ENCODE measurements at regions not wholly inside any gene's neighbourhood (a gene's known extent, or its start where the extent isn't known, plus 50 kb on each side); places are given as distances from the start of the nearest gene placed in this dataset.
A peak's percentile ranks its signal among the peaks of the same experiment; 100 is the strongest.

DNA sequence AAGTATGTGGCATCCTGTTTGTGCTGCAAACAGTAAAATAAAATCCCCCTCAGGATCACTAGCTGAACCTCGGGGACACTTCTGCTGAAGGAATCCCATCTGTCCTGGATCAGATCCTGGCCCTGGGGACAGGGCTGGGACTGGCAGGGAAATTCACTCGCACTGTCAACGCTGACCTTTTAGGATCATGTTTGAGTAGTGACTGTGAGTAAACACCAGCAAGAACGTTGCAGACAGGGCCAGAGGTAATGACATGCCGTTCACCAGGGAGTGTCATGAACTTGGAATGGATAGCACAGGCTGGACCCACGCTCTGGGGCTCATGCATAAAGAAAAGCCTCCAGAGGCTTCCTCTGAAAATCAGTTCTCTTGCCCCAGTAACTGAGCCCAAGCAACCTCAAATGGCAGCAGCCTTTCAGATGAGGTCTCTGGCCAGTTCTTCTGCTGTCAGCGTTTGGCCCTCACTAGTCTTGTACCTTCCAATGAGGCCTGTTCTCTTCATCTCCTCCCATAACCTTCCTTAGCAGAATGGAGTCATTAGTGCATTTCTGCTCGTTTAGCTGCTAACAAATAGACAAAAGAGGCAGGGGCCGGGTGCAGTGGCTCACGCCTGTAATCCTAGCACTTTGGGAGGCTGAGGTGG is 51.0 kb upstream of the BARX2 start (continued):
- TF ChIP-seq, protein P1, sequence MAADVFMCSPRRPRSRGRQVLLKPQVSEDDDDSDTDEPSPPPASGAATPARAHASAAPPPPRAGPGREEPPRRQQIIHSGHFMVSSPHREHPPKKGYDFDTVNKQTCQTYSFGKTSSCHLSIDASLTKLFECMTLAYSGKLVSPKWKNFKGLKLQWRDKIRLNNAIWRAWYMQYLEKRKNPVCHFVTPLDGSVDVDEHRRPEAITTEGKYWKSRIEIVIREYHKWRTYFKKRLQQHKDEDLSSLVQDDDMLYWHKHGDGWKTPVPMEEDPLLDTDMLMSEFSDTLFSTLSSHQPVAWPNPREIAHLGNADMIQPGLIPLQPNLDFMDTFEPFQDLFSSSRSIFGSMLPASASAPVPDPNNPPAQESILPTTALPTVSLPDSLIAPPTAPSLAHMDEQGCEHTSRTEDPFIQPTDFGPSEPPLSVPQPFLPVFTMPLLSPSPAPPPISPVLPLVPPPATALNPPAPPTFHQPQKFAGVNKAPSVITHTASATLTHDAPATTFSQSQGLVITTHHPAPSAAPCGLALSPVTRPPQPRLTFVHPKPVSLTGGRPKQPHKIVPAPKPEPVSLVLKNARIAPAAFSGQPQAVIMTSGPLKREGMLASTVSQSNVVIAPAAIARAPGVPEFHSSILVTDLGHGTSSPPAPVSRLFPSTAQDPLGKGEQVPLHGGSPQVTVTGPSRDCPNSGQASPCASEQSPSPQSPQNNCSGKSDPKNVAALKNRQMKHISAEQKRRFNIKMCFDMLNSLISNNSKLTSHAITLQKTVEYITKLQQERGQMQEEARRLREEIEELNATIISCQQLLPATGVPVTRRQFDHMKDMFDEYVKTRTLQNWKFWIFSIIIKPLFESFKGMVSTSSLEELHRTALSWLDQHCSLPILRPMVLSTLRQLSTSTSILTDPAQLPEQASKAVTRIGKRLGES (CRISPR knock-in tag; IDR thresholded peaks at IDR 0.05; ENCODE audit: borderline replicate concordance): no peak
- no peak; the same call in 1 of the 2 replicates for TF ChIP-seq TFDP1 (CRISPR knock-in tag; IDR thresholded peaks at IDR 0.05; ENCODE audit: borderline replicate concordance)
- peak; percentile 69; the same call in 1 of the 2 replicates for TF ChIP-seq ARNTL (CRISPR knock-in tag; IDR thresholded peaks at IDR 0.05)
- no peak for TF ChIP-seq ZNF660 (CRISPR knock-in tag; IDR thresholded peaks at IDR 0.05; ENCODE audit: borderline replicate concordance, low read depth)
- peak; percentile 80 for TF ChIP-seq PITX1 (CRISPR knock-in tag; IDR thresholded peaks at IDR 0.05)
- no peak for TF ChIP-seq NR3C1 (CRISPR knock-in tag; IDR thresholded peaks at IDR 0.05)
- 0 out of 2 replicates have a peak, but pooled peaks have one; percentile 47 for TF ChIP-seq JUN (CRISPR knock-in tag; IDR thresholded peaks at IDR 0.05)
- TF ChIP-seq ZNF569 (CRISPR knock-in tag; IDR thresholded peaks at IDR 0.05; ENCODE audit: borderline replicate concordance): no peak
- no peak for TF ChIP-seq SP5 (CRISPR knock-in tag; IDR thresholded peaks at IDR 0.05; ENCODE audit: borderline replicate concordance, low read depth)
- TF ChIP-seq ZSCAN22 (CRISPR knock-in tag; IDR thresholded peaks at IDR 0.05): no peak
- no peak for TF ChIP-seq PRPF4 (IDR thresholded peaks at IDR 0.05; ENCODE audit: low read depth, low read length, poor library complexity, severe bottlenecking)
- peak; percentile 43; the same call in 1 of the 2 replicates for TF ChIP-seq ZNF607 (CRISPR knock-in tag; IDR thresholded peaks at IDR 0.05; ENCODE audit: borderline replicate concordance)
- TF ChIP-seq TBX3 (IDR thresholded peaks at IDR 0.05; ENCODE audit: borderline replicate concordance): peak; percentile 51; the same call in 1 of the 2 replicates
- TF ChIP-seq ZNF691 (CRISPR knock-in tag; IDR thresholded peaks at IDR 0.05; ENCODE audit: borderline replicate concordance, low read depth): peak; percentile 82; the same call in 1 of the 2 replicates
- no peak for TF ChIP-seq ZNF44 (CRISPR knock-in tag; IDR thresholded peaks at IDR 0.05)
- TF ChIP-seq MEF2D (CRISPR knock-in tag; IDR thresholded peaks at IDR 0.05): 0 out of 2 replicates have a peak, but pooled peaks have one; percentile 36
- TF ChIP-seq ZNF451 (CRISPR knock-in tag; IDR thresholded peaks at IDR 0.05): no peak
- TF ChIP-seq SSRP1 (CRISPR knock-in tag; IDR thresholded peaks at IDR 0.05): no peak; the same call in 1 of the 2 replicates
- no peak for TF ChIP-seq TBP (CRISPR knock-in tag; IDR thresholded peaks at IDR 0.05)
- TF ChIP-seq HNF4G (IDR thresholded peaks at IDR 0.05; ENCODE audit: borderline replicate concordance, low read depth, low read length): peak; percentile 41; the same call in 1 of the 2 replicates
- TF ChIP-seq HNF4G (CRISPR knock-in tag; IDR thresholded peaks at IDR 0.05; ENCODE audit: borderline replicate concordance, low read depth): no peak
- TF ChIP-seq ZNF292 (CRISPR knock-in tag; IDR thresholded peaks at IDR 0.05; ENCODE audit: borderline replicate concordance, low read depth): peak; percentile 95; the same call in 1 of the 2 replicates
- TF ChIP-seq WIZ (CRISPR knock-in tag; IDR thresholded peaks at IDR 0.05): no peak
- TF ChIP-seq, protein P2, sequence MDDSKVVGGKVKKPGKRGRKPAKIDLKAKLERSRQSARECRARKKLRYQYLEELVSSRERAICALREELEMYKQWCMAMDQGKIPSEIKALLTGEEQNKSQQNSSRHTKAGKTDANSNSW (CRISPR knock-in tag; IDR thresholded peaks at IDR 0.05; ENCODE audit: borderline replicate concordance): no peak
- no peak for TF ChIP-seq ZEB1 (IDR thresholded peaks at IDR 0.05; ENCODE audit: insufficient replicate concordance, low read depth)
- TF ChIP-seq FOXC1 (CRISPR knock-in tag; IDR thresholded peaks at IDR 0.05; ENCODE audit: borderline replicate concordance): no peak
- 0 out of 2 replicates have a peak, but pooled peaks have one; percentile 38 for TF ChIP-seq GATAD1 (CRISPR knock-in tag; IDR thresholded peaks at IDR 0.05)

All from HepG2 (cell line).